Thyroid gland (tissue), 4 donors: ENCODE measurements at regions not wholly inside any gene's neighbourhood (a gene's known extent, or its start where the extent isn't known, plus 50 kb on each side); places are given as distances from the start of the nearest gene placed in this dataset.

Source experiments
- CTCF ChIP-seq, 6 experiments: fragments of 200-600 bp in 3 of 6; fragments of 450-650 bp in 3 of 6; sonication (generic) in 3 of 6; IDR thresholded peaks; one replicate each; pipeline ENCODE4 v1.5.1; 2016 to 2019; ENCODE audit warnings: antibody characterized with exemption in 6 of 6, mild to moderate bottlenecking in 2 of 6, inconsistent platforms in 1 of 6, moderate library complexity in 1 of 6
- POLR2A ChIP-seq, 2 donors: fragments of 450-650 bp; IDR thresholded peaks; one replicate each; pipeline ENCODE4 v1.6.1; 2017; ENCODE audit warnings: antibody characterized with exemption in 2 of 2, mild to moderate bottlenecking in 2 of 2, moderate library complexity in 1 of 2

- TF ChIP-seq CTCF (IDR thresholded peaks at IDR 0.05), result no peak
- no peak for TF ChIP-seq POLR2A (IDR thresholded peaks at IDR 0.05)
Observed at GRCh38 chr5:153373130-153373498, 117.4 kb upstream of the GRIA1 start.
